ENCODE measurements at regions not wholly inside any gene's neighbourhood (a gene's known extent, or its start where the extent isn't known, plus 50 kb on each side); places are given as distances from the start of the nearest gene placed in this dataset.

- TF ChIP-seq, protein P1, sequence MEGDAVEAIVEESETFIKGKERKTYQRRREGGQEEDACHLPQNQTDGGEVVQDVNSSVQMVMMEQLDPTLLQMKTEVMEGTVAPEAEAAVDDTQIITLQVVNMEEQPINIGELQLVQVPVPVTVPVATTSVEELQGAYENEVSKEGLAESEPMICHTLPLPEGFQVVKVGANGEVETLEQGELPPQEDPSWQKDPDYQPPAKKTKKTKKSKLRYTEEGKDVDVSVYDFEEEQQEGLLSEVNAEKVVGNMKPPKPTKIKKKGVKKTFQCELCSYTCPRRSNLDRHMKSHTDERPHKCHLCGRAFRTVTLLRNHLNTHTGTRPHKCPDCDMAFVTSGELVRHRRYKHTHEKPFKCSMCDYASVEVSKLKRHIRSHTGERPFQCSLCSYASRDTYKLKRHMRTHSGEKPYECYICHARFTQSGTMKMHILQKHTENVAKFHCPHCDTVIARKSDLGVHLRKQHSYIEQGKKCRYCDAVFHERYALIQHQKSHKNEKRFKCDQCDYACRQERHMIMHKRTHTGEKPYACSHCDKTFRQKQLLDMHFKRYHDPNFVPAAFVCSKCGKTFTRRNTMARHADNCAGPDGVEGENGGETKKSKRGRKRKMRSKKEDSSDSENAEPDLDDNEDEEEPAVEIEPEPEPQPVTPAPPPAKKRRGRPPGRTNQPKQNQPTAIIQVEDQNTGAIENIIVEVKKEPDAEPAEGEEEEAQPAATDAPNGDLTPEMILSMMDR (IDR thresholded peaks at IDR 0.05) = no peak
- TF ChIP-seq POLR2AphosphoS5 (IDR thresholded peaks at IDR 0.05) (no peak), POLR2A (IDR thresholded peaks at IDR 0.05) (no peak), EP300 (IDR thresholded peaks at IDR 0.05) (no peak)
These were observed 210.6 kb upstream of the CDH5 start for GRCh38 chr16:66155933-66156332.
